WTC11 (cell line): ENCODE measurements at regions not wholly inside any gene's neighbourhood (a gene's known extent, or its start where the extent isn't known, plus 50 kb on each side); places are given as distances from the start of the nearest gene placed in this dataset.

Experiments used
- ATAC-seq: fragments of 200-7000 bp; cut with Tn5 transposase; 2 replicates; pipeline ENCODE4 v1.10.0; 2021; ENCODE audit warnings: mild to moderate bottlenecking, moderate library complexity
- CTCF ChIA-PET: fragments of 300-600 bp; sonication (Branson Sonifier 250); formaldehyde crosslinking; loops from one replicate; lab custom pipeline; 2021; ENCODE audit warnings: antibody characterized with exemption; lab: Charles Lee
- POLR2A ChIA-PET: fragments of 350-600 bp; sonication (Branson Sonifier 250); formaldehyde crosslinking; loops from one replicate; lab custom pipeline; 2021; ENCODE audit warnings: antibody characterized with exemption; lab: Charles Lee
- DNase-seq: peaks from one replicate; pipeline ENCODE4 v3.0.0; 2021; ENCODE audit warnings: low spot score
- H3K27ac Mint-ChIP-seq: 2 replicates; pipeline ENCODE4 v1.8.0; 2021; ENCODE audit warnings: mixed read lengths
- H3K27me3 Mint-ChIP-seq: 2 replicates; pipeline ENCODE4 v1.8.0; 2021; ENCODE audit warnings: low read depth, mild to moderate bottlenecking, moderate library complexity, mixed read lengths
- H3K36me3 Mint-ChIP-seq: 2 replicates; pipeline ENCODE4 v1.8.0; 2021; ENCODE audit warnings: mixed read lengths
- H3K4me1 Mint-ChIP-seq: 2 replicates; pipeline ENCODE4 v1.8.0; 2022; ENCODE audit warnings: mixed read lengths
- H3K4me3 Mint-ChIP-seq: 2 replicates; pipeline ENCODE4 v1.8.0; 2021; ENCODE audit warnings: mild to moderate bottlenecking, moderate library complexity, mixed read lengths
- H3K9me3 Mint-ChIP-seq: 2 replicates; pipeline ENCODE4 v1.8.0; 2021; ENCODE audit warnings: mixed read lengths
- CREM ChIP-seq: sonication (generic); formaldehyde crosslinking; IDR thresholded peaks from 2 replicates; pipeline ENCODE4 v1.8.1; 2022; ENCODE audit warnings: mild to moderate bottlenecking, missing genetic modification reagents, moderate library complexity
- ETV6 ChIP-seq: sonication (generic); formaldehyde crosslinking; IDR thresholded peaks from 2 replicates; pipeline ENCODE4 v1.8.1; 2022; ENCODE audit warnings: mild to moderate bottlenecking, missing genetic modification reagents
- FOXJ3 ChIP-seq: sonication (generic); formaldehyde crosslinking; IDR thresholded peaks from 2 replicates; pipeline ENCODE4 v1.9.0; 2021; ENCODE audit warnings: missing genetic modification reagents, mild to moderate bottlenecking, borderline replicate concordance
- GRHL2 ChIP-seq: fragments of 250-450 bp; sonication (Bioruptor Pico); IDR thresholded peaks from 2 replicates; pipeline ENCODE4 v1.8.0; 2022; ENCODE audit warnings: mild to moderate bottlenecking, moderate library complexity; ENCODE audit not compliant: insufficient replicate concordance, severe bottlenecking
- HMGA2 ChIP-seq: fragments of 250-450 bp; sonication (Bioruptor Pico); IDR thresholded peaks from 2 replicates; pipeline ENCODE4 v1.4.0; 2021; ENCODE audit warnings: mild to moderate bottlenecking, moderate library complexity
- JAZF1 ChIP-seq: fragments of 250-450 bp; sonication (Bioruptor Pico); IDR thresholded peaks from 2 replicates; pipeline ENCODE4 v1.9.0; 2021; ENCODE audit warnings: moderate library complexity, mild to moderate bottlenecking, inconsistent platforms
- KAT7 ChIP-seq: sonication (generic); formaldehyde crosslinking; IDR thresholded peaks from 2 replicates; pipeline ENCODE4 v1.8.1; 2023; ENCODE audit warnings: missing genetic modification reagents, mild to moderate bottlenecking, borderline replicate concordance
- MXD4 ChIP-seq: fragments of 250-450 bp; sonication (Bioruptor Pico); IDR thresholded peaks from 2 replicates; pipeline ENCODE4 v1.8.0; 2021; ENCODE audit warnings: mild to moderate bottlenecking, moderate library complexity, borderline replicate concordance
- NFATC4 ChIP-seq: fragments of 250-450 bp; sonication (Bioruptor Pico); IDR thresholded peaks from 2 replicates; pipeline ENCODE4 v1.9.0; 2021; ENCODE audit warnings: mild to moderate bottlenecking
- NFE2L1 ChIP-seq: sonication (generic); formaldehyde crosslinking; IDR thresholded peaks from 2 replicates; pipeline ENCODE4 v1.8.1; 2023; ENCODE audit warnings: missing genetic modification reagents
- RELA ChIP-seq: sonication (generic); formaldehyde crosslinking; IDR thresholded peaks from 2 replicates; pipeline ENCODE4 v1.8.1; 2022; ENCODE audit warnings: missing genetic modification reagents, mild to moderate bottlenecking, borderline replicate concordance
- SMAD4 ChIP-seq: sonication (generic); formaldehyde crosslinking; IDR thresholded peaks from 2 replicates; pipeline ENCODE4 v1.8.0; 2022; ENCODE audit warnings: mild to moderate bottlenecking, missing genetic modification reagents
- TP53 ChIP-seq: sonication (generic); formaldehyde crosslinking; IDR thresholded peaks from 2 replicates; pipeline ENCODE4 v1.8.1; 2023; ENCODE audit warnings: mild to moderate bottlenecking, missing genetic modification reagents
- ZNF423 ChIP-seq: fragments of 250-450 bp; sonication (Bioruptor Pico); IDR thresholded peaks from 2 replicates; pipeline ENCODE4 v2.1.2; 2022; ENCODE audit warnings: mild to moderate bottlenecking, moderate library complexity
- TF ChIP-seq, protein P1 (sequence below): sonication (generic); formaldehyde crosslinking; IDR thresholded peaks from 2 replicates; pipeline ENCODE4 v1.8.1; 2023; ENCODE audit warnings: mild to moderate bottlenecking, missing genetic modification reagents, moderate library complexity
- TF ChIP-seq, protein P2 (sequence below): sonication (generic); formaldehyde crosslinking; IDR thresholded peaks from 2 replicates; pipeline ENCODE4 v1.8.1; 2022; ENCODE audit warnings: low read depth, mild to moderate bottlenecking, moderate library complexity, missing genetic modification reagents, borderline replicate concordance
- TF ChIP-seq, protein P3 (sequence below): sonication (generic); formaldehyde crosslinking; IDR thresholded peaks from 2 replicates; pipeline ENCODE4 v1.8.1; 2022; ENCODE audit warnings: mild to moderate bottlenecking, moderate library complexity, missing genetic modification reagents
- TF ChIP-seq, protein P4 (sequence below): fragments of 250-450 bp; sonication (Bioruptor Pico); IDR thresholded peaks from 2 replicates; pipeline ENCODE4 v1.9.0; 2021; ENCODE audit warnings: mild to moderate bottlenecking
- TF ChIP-seq, protein P5 (sequence below): fragments of 250-450 bp; sonication (Bioruptor Pico); IDR thresholded peaks from 2 replicates; pipeline ENCODE4 v1.9.0; 2021; ENCODE audit warnings: moderate library complexity, mild to moderate bottlenecking, inconsistent platforms, borderline replicate concordance
- TF ChIP-seq, protein P6 (sequence below): fragments of 250-450 bp; sonication (Bioruptor Pico); IDR thresholded peaks from 2 replicates; pipeline ENCODE4 v2.1.2; 2022; ENCODE audit warnings: mild to moderate bottlenecking, moderate library complexity
- TF ChIP-seq, protein P7 (sequence below): fragments of 250-450 bp; sonication (Bioruptor Pico); IDR thresholded peaks from 2 replicates; pipeline ENCODE4 v1.8.0; 2021; ENCODE audit warnings: mild to moderate bottlenecking
- TF ChIP-seq, protein P8 (sequence below): sonication (generic); formaldehyde crosslinking; conservative IDR thresholded peaks from 2 replicates; pipeline ENCODE4 v1.8.1; 2023; ENCODE audit warnings: mild to moderate bottlenecking, low read depth, missing genetic modification reagents, moderate library complexity
- TF ChIP-seq, protein P9 (sequence below): sonication (generic); formaldehyde crosslinking; IDR thresholded peaks from 2 replicates; pipeline ENCODE4 v1.8.0; 2022; ENCODE audit warnings: mild to moderate bottlenecking, missing genetic modification reagents
- TF ChIP-seq, protein P10 (sequence below): sonication (generic); formaldehyde crosslinking; IDR thresholded peaks from 2 replicates; pipeline ENCODE4 v1.8.1; 2022; ENCODE audit warnings: mild to moderate bottlenecking, missing genetic modification reagents, moderate library complexity, borderline replicate concordance

DNA sequence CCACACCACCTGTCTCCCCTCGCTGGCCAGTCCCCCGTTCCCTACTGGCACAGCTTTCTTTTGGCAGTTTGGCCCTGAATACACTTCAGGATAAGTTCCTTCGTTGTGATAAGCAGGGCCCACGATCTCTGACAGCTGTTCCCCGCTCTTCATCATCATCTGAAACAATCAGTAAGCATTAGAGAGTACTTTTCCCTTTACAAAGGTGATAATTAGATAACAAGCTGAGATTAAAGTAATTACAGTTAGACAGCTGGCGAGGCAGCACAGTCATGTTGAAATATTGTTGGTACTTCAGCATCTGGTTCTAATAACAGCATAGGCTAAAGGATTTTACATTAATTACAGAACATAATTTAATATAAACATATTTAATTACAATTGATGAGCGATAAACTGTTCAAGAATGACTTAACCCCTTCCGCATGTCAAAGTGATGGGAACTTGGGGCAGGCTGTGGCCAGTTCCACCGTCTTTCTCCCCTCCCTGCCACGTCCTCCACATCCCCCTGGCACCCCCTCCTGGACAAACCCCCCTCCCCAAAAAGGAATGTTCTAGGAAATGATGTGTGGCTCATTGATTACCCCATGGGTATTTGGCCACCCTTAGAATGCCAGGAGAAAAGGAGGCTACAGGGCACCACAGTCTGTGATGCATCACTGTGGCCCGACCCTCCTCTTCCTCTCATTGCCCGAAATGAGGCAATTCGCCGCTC, 134.9 kb downstream of the RCN1 start (continued):
- TF ChIP-seq, protein P1, sequence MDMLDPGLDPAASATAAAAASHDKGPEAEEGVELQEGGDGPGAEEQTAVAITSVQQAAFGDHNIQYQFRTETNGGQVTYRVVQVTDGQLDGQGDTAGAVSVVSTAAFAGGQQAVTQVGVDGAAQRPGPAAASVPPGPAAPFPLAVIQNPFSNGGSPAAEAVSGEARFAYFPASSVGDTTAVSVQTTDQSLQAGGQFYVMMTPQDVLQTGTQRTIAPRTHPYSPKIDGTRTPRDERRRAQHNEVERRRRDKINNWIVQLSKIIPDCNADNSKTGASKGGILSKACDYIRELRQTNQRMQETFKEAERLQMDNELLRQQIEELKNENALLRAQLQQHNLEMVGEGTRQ: no peak
- TF ChIP-seq MXD4 (CRISPR knock-in tag) (no peak), ZNF423 (CRISPR knock-in tag) (no peak), GRHL2 (CRISPR knock-in tag) (no peak), TP53 (CRISPR knock-in tag) (no peak), HMGA2 (CRISPR knock-in tag) (no peak), NFE2L1 (no peak), RELA (CRISPR knock-in tag) (no peak)
- TF ChIP-seq, protein P2, sequence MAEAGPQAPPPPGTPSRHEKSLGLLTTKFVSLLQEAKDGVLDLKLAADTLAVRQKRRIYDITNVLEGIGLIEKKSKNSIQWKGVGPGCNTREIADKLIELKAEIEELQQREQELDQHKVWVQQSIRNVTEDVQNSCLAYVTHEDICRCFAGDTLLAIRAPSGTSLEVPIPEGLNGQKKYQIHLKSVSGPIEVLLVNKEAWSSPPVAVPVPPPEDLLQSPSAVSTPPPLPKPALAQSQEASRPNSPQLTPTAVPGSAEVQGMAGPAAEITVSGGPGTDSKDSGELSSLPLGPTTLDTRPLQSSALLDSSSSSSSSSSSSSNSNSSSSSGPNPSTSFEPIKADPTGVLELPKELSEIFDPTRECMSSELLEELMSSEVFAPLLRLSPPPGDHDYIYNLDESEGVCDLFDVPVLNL: no peak
- TF ChIP-seq, protein P3, sequence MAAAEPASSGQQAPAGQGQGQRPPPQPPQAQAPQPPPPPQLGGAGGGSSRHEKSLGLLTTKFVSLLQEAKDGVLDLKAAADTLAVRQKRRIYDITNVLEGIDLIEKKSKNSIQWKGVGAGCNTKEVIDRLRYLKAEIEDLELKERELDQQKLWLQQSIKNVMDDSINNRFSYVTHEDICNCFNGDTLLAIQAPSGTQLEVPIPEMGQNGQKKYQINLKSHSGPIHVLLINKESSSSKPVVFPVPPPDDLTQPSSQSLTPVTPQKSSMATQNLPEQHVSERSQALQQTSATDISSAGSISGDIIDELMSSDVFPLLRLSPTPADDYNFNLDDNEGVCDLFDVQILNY: no peak
- TF ChIP-seq, protein P4, sequence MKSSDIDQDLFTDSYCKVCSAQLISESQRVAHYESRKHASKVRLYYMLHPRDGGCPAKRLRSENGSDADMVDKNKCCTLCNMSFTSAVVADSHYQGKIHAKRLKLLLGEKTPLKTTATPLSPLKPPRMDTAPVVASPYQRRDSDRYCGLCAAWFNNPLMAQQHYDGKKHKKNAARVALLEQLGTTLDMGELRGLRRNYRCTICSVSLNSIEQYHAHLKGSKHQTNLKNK (CRISPR knock-in tag): no peak

DNA sequence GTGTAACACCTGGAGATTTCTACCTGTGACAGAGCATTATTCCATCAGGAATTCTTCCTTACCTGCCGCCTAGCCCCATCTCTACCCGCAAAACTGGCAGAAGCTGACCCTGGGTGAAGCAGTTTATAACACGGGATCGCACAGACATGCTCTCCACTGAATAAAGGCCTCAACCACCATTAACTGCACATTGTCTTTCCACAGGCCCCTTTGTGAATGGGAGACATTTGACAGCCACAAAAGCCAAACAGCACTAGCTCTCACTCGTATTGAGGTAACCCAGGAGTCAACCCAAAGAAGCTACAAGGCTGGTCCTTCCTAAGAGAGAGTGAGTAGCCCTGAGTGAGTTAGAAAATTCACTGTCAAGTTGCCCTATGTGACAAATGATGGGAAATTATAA, 135.6 kb downstream of the RCN1 start:
- ATAC-seq (no peak), DNase-seq (no peak)
- H3K4me1 Mint-ChIP-seq: peaks cover 6% of the 10 kb centered on the region
- no peaks in the 10 kb centered on the region for H3K36me3 Mint-ChIP-seq
- no peaks in the 10 kb centered on the region for H3K9me3 Mint-ChIP-seq
- no peaks in the 10 kb centered on the region for H3K27me3 Mint-ChIP-seq
- POLR2A ChIA-PET: no interaction called here
- CTCF ChIA-PET: no interaction called here
- H3K27ac Mint-ChIP-seq: no peak overlapping the region
- H3K4me3 Mint-ChIP-seq: no peak overlapping the region
- TF ChIP-seq, protein P5, sequence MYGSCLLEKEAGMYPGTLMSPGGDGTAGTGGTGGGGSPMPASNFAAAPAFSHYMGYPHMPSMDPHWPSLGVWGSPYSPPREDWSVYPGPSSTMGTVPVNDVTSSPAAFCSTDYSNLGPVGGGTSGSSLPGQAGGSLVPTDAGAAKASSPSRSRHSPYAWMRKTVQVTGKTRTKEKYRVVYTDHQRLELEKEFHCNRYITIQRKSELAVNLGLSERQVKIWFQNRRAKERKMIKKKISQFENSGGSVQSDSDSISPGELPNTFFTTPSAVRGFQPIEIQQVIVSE (CRISPR knock-in tag): no peak
- TF ChIP-seq GRHL2 (CRISPR knock-in tag) (no peak), CREM (no peak), TP53 (CRISPR knock-in tag) (no peak), ETV6 (CRISPR knock-in tag) (no peak), NFATC4 (CRISPR knock-in tag) (no peak), JAZF1 (CRISPR knock-in tag) (no peak), KAT7 (CRISPR knock-in tag) (no peak), FOXJ3 (CRISPR knock-in tag) (no peak), SMAD4 (CRISPR knock-in tag) (no peak), MXD4 (CRISPR knock-in tag) (no peak)
- TF ChIP-seq, protein P6, sequence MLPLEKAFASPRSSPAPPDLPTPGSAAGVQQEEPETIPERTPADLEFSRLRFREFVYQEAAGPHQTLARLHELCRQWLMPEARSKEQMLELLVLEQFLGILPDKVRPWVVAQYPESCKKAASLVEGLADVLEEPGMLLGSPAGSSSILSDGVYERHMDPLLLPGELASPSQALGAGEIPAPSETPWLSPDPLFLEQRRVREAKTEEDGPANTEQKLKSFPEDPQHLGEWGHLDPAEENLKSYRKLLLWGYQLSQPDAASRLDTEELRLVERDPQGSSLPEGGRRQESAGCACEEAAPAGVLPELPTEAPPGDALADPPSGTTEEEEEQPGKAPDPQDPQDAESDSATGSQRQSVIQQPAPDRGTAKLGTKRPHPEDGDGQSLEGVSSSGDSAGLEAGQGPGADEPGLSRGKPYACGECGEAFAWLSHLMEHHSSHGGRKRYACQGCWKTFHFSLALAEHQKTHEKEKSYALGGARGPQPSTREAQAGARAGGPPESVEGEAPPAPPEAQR (CRISPR knock-in tag): no peak
- TF ChIP-seq, protein P7, sequence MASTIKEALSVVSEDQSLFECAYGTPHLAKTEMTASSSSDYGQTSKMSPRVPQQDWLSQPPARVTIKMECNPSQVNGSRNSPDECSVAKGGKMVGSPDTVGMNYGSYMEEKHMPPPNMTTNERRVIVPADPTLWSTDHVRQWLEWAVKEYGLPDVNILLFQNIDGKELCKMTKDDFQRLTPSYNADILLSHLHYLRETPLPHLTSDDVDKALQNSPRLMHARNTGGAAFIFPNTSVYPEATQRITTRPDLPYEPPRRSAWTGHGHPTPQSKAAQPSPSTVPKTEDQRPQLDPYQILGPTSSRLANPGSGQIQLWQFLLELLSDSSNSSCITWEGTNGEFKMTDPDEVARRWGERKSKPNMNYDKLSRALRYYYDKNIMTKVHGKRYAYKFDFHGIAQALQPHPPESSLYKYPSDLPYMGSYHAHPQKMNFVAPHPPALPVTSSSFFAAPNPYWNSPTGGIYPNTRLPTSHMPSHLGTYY (CRISPR knock-in tag): no peak
- TF ChIP-seq, protein P8, sequence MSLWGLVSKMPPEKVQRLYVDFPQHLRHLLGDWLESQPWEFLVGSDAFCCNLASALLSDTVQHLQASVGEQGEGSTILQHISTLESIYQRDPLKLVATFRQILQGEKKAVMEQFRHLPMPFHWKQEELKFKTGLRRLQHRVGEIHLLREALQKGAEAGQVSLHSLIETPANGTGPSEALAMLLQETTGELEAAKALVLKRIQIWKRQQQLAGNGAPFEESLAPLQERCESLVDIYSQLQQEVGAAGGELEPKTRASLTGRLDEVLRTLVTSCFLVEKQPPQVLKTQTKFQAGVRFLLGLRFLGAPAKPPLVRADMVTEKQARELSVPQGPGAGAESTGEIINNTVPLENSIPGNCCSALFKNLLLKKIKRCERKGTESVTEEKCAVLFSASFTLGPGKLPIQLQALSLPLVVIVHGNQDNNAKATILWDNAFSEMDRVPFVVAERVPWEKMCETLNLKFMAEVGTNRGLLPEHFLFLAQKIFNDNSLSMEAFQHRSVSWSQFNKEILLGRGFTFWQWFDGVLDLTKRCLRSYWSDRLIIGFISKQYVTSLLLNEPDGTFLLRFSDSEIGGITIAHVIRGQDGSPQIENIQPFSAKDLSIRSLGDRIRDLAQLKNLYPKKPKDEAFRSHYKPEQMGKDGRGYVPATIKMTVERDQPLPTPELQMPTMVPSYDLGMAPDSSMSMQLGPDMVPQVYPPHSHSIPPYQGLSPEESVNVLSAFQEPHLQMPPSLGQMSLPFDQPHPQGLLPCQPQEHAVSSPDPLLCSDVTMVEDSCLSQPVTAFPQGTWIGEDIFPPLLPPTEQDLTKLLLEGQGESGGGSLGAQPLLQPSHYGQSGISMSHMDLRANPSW (CRISPR knock-in tag): no peak
- TF ChIP-seq, protein P9, sequence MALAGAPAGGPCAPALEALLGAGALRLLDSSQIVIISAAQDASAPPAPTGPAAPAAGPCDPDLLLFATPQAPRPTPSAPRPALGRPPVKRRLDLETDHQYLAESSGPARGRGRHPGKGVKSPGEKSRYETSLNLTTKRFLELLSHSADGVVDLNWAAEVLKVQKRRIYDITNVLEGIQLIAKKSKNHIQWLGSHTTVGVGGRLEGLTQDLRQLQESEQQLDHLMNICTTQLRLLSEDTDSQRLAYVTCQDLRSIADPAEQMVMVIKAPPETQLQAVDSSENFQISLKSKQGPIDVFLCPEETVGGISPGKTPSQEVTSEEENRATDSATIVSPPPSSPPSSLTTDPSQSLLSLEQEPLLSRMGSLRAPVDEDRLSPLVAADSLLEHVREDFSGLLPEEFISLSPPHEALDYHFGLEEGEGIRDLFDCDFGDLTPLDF (CRISPR knock-in tag): no peak
- TF ChIP-seq, protein P10, sequence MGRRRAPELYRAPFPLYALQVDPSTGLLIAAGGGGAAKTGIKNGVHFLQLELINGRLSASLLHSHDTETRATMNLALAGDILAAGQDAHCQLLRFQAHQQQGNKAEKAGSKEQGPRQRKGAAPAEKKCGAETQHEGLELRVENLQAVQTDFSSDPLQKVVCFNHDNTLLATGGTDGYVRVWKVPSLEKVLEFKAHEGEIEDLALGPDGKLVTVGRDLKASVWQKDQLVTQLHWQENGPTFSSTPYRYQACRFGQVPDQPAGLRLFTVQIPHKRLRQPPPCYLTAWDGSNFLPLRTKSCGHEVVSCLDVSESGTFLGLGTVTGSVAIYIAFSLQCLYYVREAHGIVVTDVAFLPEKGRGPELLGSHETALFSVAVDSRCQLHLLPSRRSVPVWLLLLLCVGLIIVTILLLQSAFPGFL (CRISPR knock-in tag): no peak
